Liver (tissue), 8 donors: ENCODE measurements at regions not wholly inside any gene's neighbourhood (a gene's known extent, or its start where the extent isn't known, plus 50 kb on each side); places are given as distances from the start of the nearest gene placed in this dataset.

Experiments
- DNase-seq: peaks from one replicate; pipeline ENCODE4 v3.0.0-alpha.2; 2017; ENCODE audit warnings: low spot score
- H3K27ac ChIP-seq, 2 donors: one replicate each; pipeline ENCODE4 v1.7.0; 2013; ENCODE audit warnings: inconsistent platforms in 2 of 2, low read length in 2 of 2, control low read depth in 1 of 2, low read depth in 1 of 2, mild to moderate bottlenecking in 1 of 2
- H3K27me3 ChIP-seq, 4 donors: one replicate each; pipeline versions ENCODE4 v1.6.1 to v1.7.0; 2013; ENCODE audit warnings: low read length in 3 of 4, inconsistent platforms in 1 of 4, mild to moderate bottlenecking in 1 of 4, moderate library complexity in 1 of 4; ENCODE audit not compliant: control insufficient read depth in 4 of 4, insufficient read depth in 4 of 4
- H3K36me3 ChIP-seq, 4 donors: one replicate each; pipeline versions ENCODE4 v1.6.1 to v1.7.0; 2013; ENCODE audit warnings: low read length in 3 of 4, mild to moderate bottlenecking in 3 of 4, low read depth in 1 of 4, moderate library complexity in 1 of 4; ENCODE audit not compliant: control insufficient read depth in 4 of 4, insufficient read depth in 3 of 4
- H3K4me1 ChIP-seq, 4 donors: one replicate each; pipeline versions ENCODE4 v1.6.1 to v1.7.0; 2013; ENCODE audit warnings: low read length in 3 of 4, mild to moderate bottlenecking in 3 of 4, moderate library complexity in 1 of 4; ENCODE audit not compliant: control insufficient read depth in 4 of 4, insufficient read depth in 4 of 4
- H3K4me3 ChIP-seq, 3 donors: one replicate each; pipeline versions ENCODE4 v1.6.1 to v1.7.0; 2013; ENCODE audit warnings: low read length in 3 of 3, control low read depth in 1 of 3, low read depth in 1 of 3, mild to moderate bottlenecking in 1 of 3
- H3K9ac ChIP-seq, 2 donors: one replicate each; pipeline ENCODE4 v1.7.0; 2013; ENCODE audit warnings: low read length in 2 of 2, mild to moderate bottlenecking in 2 of 2, moderate library complexity in 2 of 2, control low read depth in 1 of 2, low read depth in 1 of 2
- H3K9me3 ChIP-seq, 4 donors: one replicate each; pipeline versions ENCODE4 v1.6.1 to v1.7.0; 2013; ENCODE audit warnings: low read length in 3 of 4; ENCODE audit not compliant: control insufficient read depth in 4 of 4
- CTCF ChIP-seq: fragments of 150-350 bp; IDR thresholded peaks from 2 replicates; pipeline ENCODE4 v1.5.1; 2017; ENCODE audit warnings: improper control_type of control experiment, low read depth, low read length; ENCODE audit not compliant: missing input control
- EGR1 ChIP-seq, 2 donors: IDR thresholded peaks; 2 replicates each; pipeline ENCODE4 v1.6.1; 2016 to 2018; ENCODE audit warnings: antibody characterized with exemption in 2 of 2, low read depth in 2 of 2
- FOXA1 ChIP-seq: IDR thresholded peaks from 2 replicates; pipeline ENCODE4 v1.6.1; 2016; ENCODE audit warnings: antibody characterized with exemption
- FOXA2 ChIP-seq: IDR thresholded peaks from 2 replicates; pipeline ENCODE4 v1.6.1; 2016; ENCODE audit warnings: antibody characterized with exemption
- GABPA ChIP-seq, 2 donors: IDR thresholded peaks in 1 of 2; conservative IDR thresholded peaks in 1 of 2; 2 replicates each; pipeline ENCODE4 v1.6.1; 2016; ENCODE audit warnings: antibody characterized with exemption in 2 of 2, mild to moderate bottlenecking in 1 of 2, moderate library complexity in 1 of 2
- HNF4A ChIP-seq, 2 donors: conservative IDR thresholded peaks; 2 replicates each; pipeline ENCODE4 v1.6.1; 2016; ENCODE audit warnings: antibody characterized with exemption in 2 of 2, mild to moderate bottlenecking in 2 of 2
- HNF4G ChIP-seq: IDR thresholded peaks from 2 replicates; pipeline ENCODE4 v1.6.1; 2016; ENCODE audit warnings: antibody characterized with exemption
- JUND ChIP-seq, 2 donors: IDR thresholded peaks; 2 replicates each; pipeline ENCODE4 v1.6.1; 2016; ENCODE audit warnings: antibody characterized with exemption in 2 of 2
- NR2F2 ChIP-seq: IDR thresholded peaks from 2 replicates; pipeline ENCODE4 v1.6.1; 2016; ENCODE audit warnings: antibody characterized with exemption
- RAD21 ChIP-seq, 2 donors: IDR thresholded peaks; 2 replicates each; pipeline ENCODE4 v1.6.1; 2016; ENCODE audit warnings: antibody characterized with exemption in 2 of 2, mild to moderate bottlenecking in 2 of 2
- RXRA ChIP-seq, 2 donors: IDR thresholded peaks; 2 replicates each; pipeline ENCODE4 v1.6.1; 2017 to 2018; ENCODE audit warnings: antibody characterized with exemption in 2 of 2, mild to moderate bottlenecking in 1 of 2
- SP1 ChIP-seq: IDR thresholded peaks from 2 replicates; pipeline ENCODE4 v1.6.1; 2018; ENCODE audit warnings: antibody characterized with exemption, mild to moderate bottlenecking
- TAF1 ChIP-seq: conservative IDR thresholded peaks from 2 replicates; pipeline ENCODE4 v1.6.1; 2016; ENCODE audit warnings: antibody characterized with exemption, mild to moderate bottlenecking
- YY1 ChIP-seq: IDR thresholded peaks from 2 replicates; pipeline ENCODE4 v1.6.1; 2016; ENCODE audit warnings: antibody characterized with exemption, mild to moderate bottlenecking
- WGBS: extraction: QIAGEN DNeasy Blood & Tissue Kit; methylation state at CpG from one replicate; pipeline ENCODE4 v1.1.7; 2013; 5-methylcytosine and 5-hydroxymethylcytosine counted together
- TF ChIP-seq, protein P1 (sequence below): IDR thresholded peaks from 2 replicates; pipeline ENCODE4 v1.6.1; 2016; ENCODE audit warnings: antibody characterized with exemption
- TF ChIP-seq, protein P2 (sequence below): IDR thresholded peaks from 2 replicates; pipeline ENCODE4 v1.6.1; 2016; ENCODE audit warnings: antibody characterized with exemption, mild to moderate bottlenecking
- TF ChIP-seq, protein P3 (sequence below): IDR thresholded peaks from 2 replicates; pipeline ENCODE4 v1.6.1; 2016; ENCODE audit warnings: antibody characterized with exemption
- TF ChIP-seq, protein P4 (sequence below): IDR thresholded peaks from 2 replicates; pipeline ENCODE4 v1.6.1; 2016; ENCODE audit warnings: antibody characterized with exemption
- donor health status: healthy.
- donor health status: healthy.
- donor health status: healthy.
- donor health status: healthy.
- donor health status: healthy.

GRCh38 chr6:4301871-4302270 is 166.5 kb upstream of the ECI2 start (continued):
- TF ChIP-seq CTCF: no peak
- TF ChIP-seq EGR1 (IDR thresholded peaks at IDR 0.05; ENCODE audit: low read depth in 2 of 2): no peak
- TF ChIP-seq JUND (IDR thresholded peaks at IDR 0.05): no peak
- no peak for TF ChIP-seq GABPA (IDR thresholded peaks at IDR 0.05 in 1 of 2, conservative IDR thresholded peaks at IDR 0.05 in 1 of 2)
- TF ChIP-seq RAD21 (IDR thresholded peaks at IDR 0.05): no peak
- TF ChIP-seq NR2F2: no peak
- TF ChIP-seq HNF4A (conservative IDR thresholded peaks at IDR 0.05): no peak
- TF ChIP-seq, protein P1, sequence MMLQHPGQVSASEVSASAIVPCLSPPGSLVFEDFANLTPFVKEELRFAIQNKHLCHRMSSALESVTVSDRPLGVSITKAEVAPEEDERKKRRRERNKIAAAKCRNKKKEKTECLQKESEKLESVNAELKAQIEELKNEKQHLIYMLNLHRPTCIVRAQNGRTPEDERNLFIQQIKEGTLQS: no peak

- WGBS: 79% methylated on average over 5 of the region's 5 CpGs
- Histone ChIP-seq H3K27me3 (peaks cover 0 to 2% (median 0%) of the 10 kb centered on the region in 4 donors), H3K9me3 (no peaks in the 10 kb centered on the region), H3K27ac (no peak overlapping the region), H3K9ac (no peak overlapping the region), H3K4me3 (no peak overlapping the region), H3K36me3 (no peaks in the 10 kb centered on the region), H3K4me1 (no peaks in the 10 kb centered on the region)
- TF ChIP-seq HNF4G (no peak), HNF4A (conservative IDR thresholded peaks at IDR 0.05) (no peak), TAF1 (no peak), RAD21 (IDR thresholded peaks at IDR 0.05) (no peak)
- DNase-seq: no peak
Measured at GRCh38 chr6:4300917-4301316, 165.5 kb upstream of the ECI2 start.

GRCh38 chr6:4299476-4299875 is 164.1 kb upstream of the ECI2 start:
- H3K4me1 ChIP-seq: no peaks in the 10 kb centered on the region
- no peak overlapping the region for H3K27ac ChIP-seq
- H3K9me3 ChIP-seq: no peaks in the 10 kb centered on the region
- 79% methylated on average over 4 of the region's 4 CpGs for WGBS
- no peak for TF ChIP-seq EGR1 (IDR thresholded peaks at IDR 0.05; ENCODE audit: low read depth in 2 of 2)
- no peak for TF ChIP-seq GABPA (IDR thresholded peaks at IDR 0.05 in 1 of 2, conservative IDR thresholded peaks at IDR 0.05 in 1 of 2)
- TF ChIP-seq NR2F2: no peak
- no peak for TF ChIP-seq RXRA (IDR thresholded peaks at IDR 0.05)
- no peak for TF ChIP-seq HNF4A (conservative IDR thresholded peaks at IDR 0.05)
- no peak for TF ChIP-seq SP1
- TF ChIP-seq, protein P1: no peak
- no peak for TF ChIP-seq HNF4G
- TF ChIP-seq TAF1: no peak
- no peak for TF ChIP-seq YY1
- no peak for TF ChIP-seq RAD21 (IDR thresholded peaks at IDR 0.05)
- TF ChIP-seq, protein P2, sequence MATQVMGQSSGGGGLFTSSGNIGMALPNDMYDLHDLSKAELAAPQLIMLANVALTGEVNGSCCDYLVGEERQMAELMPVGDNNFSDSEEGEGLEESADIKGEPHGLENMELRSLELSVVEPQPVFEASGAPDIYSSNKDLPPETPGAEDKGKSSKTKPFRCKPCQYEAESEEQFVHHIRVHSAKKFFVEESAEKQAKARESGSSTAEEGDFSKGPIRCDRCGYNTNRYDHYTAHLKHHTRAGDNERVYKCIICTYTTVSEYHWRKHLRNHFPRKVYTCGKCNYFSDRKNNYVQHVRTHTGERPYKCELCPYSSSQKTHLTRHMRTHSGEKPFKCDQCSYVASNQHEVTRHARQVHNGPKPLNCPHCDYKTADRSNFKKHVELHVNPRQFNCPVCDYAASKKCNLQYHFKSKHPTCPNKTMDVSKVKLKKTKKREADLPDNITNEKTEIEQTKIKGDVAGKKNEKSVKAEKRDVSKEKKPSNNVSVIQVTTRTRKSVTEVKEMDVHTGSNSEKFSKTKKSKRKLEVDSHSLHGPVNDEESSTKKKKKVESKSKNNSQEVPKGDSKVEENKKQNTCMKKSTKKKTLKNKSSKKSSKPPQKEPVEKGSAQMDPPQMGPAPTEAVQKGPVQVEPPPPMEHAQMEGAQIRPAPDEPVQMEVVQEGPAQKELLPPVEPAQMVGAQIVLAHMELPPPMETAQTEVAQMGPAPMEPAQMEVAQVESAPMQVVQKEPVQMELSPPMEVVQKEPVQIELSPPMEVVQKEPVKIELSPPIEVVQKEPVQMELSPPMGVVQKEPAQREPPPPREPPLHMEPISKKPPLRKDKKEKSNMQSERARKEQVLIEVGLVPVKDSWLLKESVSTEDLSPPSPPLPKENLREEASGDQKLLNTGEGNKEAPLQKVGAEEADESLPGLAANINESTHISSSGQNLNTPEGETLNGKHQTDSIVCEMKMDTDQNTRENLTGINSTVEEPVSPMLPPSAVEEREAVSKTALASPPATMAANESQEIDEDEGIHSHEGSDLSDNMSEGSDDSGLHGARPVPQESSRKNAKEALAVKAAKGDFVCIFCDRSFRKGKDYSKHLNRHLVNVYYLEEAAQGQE: no peak
- TF ChIP-seq FOXA1: no peak
- TF ChIP-seq JUND (IDR thresholded peaks at IDR 0.05): no peak
- TF ChIP-seq FOXA2: no peak
- TF ChIP-seq, protein P3, sequence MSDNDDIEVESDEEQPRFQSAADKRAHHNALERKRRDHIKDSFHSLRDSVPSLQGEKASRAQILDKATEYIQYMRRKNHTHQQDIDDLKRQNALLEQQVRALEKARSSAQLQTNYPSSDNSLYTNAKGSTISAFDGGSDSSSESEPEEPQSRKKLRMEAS: no peak
- TF ChIP-seq, protein P4, sequence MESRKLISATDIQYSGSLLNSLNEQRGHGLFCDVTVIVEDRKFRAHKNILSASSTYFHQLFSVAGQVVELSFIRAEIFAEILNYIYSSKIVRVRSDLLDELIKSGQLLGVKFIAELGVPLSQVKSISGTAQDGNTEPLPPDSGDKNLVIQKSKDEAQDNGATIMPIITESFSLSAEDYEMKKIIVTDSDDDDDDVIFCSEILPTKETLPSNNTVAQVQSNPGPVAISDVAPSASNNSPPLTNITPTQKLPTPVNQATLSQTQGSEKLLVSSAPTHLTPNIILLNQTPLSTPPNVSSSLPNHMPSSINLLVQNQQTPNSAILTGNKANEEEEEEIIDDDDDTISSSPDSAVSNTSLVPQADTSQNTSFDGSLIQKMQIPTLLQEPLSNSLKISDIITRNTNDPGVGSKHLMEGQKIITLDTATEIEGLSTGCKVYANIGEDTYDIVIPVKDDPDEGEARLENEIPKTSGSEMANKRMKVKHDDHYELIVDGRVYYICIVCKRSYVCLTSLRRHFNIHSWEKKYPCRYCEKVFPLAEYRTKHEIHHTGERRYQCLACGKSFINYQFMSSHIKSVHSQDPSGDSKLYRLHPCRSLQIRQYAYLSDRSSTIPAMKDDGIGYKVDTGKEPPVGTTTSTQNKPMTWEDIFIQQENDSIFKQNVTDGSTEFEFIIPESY: no peak
- TF ChIP-seq CTCF: no peak
- H3K27me3 ChIP-seq: peaks cover 0 to 2% (median 0%) of the 10 kb centered on the region in 4 donors
- no peak overlapping the region for H3K9ac ChIP-seq
- no peak for DNase-seq
- H3K36me3 ChIP-seq: no peaks in the 10 kb centered on the region
- H3K4me3 ChIP-seq: no peak overlapping the region
